ENCODE measurements at regions not wholly inside any gene's neighbourhood (a gene's known extent, or its start where the extent isn't known, plus 50 kb on each side); places are given as distances from the start of the nearest gene placed in this dataset.

DNA sequence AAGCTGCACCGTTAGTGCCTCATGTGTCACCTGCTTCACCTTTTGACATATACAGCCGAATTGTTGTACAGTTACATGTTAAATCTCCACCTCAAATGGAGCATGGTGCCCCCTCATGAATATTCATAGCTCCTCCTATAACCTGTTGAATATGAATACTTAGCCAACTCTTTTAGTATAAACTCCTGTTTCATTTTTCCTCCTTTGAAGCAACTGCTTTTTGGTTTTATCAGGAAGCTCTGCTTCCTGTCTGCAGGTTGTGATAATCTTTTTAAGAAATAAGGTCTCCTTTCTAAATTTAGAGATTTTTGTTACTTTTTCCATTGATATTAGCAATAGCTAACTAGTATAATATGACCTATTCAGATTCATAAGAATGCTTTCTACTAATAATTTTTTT is 1429.2 kb upstream of the AGA start:
- H3K4me3 ChIP-seq (replicated peaks; ENCODE audit: low read depth, low read length): no peak overlapping the region
- no peak for DNase-seq (ENCODE audit: extremely low read depth, low read depth)
- TF ChIP-seq, protein P1, sequence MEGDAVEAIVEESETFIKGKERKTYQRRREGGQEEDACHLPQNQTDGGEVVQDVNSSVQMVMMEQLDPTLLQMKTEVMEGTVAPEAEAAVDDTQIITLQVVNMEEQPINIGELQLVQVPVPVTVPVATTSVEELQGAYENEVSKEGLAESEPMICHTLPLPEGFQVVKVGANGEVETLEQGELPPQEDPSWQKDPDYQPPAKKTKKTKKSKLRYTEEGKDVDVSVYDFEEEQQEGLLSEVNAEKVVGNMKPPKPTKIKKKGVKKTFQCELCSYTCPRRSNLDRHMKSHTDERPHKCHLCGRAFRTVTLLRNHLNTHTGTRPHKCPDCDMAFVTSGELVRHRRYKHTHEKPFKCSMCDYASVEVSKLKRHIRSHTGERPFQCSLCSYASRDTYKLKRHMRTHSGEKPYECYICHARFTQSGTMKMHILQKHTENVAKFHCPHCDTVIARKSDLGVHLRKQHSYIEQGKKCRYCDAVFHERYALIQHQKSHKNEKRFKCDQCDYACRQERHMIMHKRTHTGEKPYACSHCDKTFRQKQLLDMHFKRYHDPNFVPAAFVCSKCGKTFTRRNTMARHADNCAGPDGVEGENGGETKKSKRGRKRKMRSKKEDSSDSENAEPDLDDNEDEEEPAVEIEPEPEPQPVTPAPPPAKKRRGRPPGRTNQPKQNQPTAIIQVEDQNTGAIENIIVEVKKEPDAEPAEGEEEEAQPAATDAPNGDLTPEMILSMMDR (IDR thresholded peaks at IDR 0.05; ENCODE audit: low read depth, low read length, missing control alignments): no peak

DNA sequence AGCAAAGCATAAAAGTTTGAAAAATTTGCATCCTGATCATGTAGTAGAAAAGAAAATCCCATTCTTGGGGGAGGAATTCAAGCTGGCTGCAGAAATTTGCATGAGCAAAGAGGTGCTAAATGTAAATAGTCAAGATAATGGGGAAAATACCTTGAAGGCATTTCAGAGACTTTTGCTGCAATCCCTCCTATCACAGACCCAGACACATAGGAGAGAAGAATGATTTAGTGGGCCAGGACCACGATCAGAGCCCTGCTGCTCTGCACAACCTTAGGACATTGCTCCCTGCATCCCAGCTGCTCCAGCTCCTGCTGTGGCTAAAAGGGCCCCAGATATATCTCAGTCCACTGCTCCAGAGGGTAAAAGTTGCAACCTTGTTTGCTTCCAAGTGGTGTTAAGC is 1439.7 kb upstream of the AGA start:
- TF ChIP-seq, protein P1 (IDR thresholded peaks at IDR 0.05; ENCODE audit: low read depth, low read length, missing control alignments): no peak
- H3K4me3 ChIP-seq (replicated peaks; ENCODE audit: low read depth, low read length): no peak overlapping the region
- no peak for DNase-seq (ENCODE audit: extremely low read depth, low read depth)

DNA sequence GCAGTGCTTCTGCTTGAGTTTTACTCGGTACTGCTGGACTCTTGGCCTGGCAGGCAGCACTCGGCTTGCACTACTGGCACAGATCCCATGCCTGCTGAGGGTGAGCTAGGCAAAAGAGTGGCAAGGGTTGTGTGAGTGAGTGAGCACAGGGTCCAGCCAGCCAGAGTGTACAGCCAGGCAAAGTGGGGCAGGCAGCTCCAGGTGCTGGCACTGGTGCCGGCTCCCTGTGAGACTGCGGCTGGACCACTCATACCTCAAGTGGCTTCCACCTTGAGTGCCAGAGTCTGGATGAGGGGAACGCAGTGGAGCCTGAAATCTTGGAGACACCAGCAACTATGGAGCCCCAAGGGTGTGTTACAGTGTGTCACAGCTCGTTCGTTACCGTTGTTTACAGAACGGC is 1451.9 kb upstream of the AGA start:
- DNase-seq (ENCODE audit: extremely low read depth, low read depth): no peak
- TF ChIP-seq, protein P1 (IDR thresholded peaks at IDR 0.05; ENCODE audit: low read depth, low read length, missing control alignments): no peak
- no peak overlapping the region for H3K4me3 ChIP-seq (replicated peaks; ENCODE audit: low read depth, low read length)

DNA sequence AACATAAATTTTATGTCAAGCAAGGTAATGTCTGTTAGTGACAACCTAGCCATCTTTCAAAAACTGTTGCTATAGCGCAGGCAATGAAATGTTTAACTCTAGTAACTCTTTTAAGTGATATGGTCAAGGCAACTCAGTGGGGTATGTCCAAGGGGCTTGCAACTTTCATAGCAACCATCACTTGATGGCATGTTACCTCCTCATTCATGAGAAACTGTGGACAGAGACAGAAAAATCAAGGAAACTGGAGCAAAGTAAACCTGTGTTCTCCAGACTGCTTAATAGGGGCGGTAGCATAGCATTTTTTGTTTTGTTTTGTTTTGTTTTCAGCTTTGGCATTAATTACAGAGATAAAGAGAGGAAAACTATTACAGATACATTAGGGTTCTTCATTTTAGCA is 1456.8 kb upstream of the AGA start:
- H3K4me3 ChIP-seq (replicated peaks; ENCODE audit: low read depth, low read length): no peak overlapping the region

DNA sequence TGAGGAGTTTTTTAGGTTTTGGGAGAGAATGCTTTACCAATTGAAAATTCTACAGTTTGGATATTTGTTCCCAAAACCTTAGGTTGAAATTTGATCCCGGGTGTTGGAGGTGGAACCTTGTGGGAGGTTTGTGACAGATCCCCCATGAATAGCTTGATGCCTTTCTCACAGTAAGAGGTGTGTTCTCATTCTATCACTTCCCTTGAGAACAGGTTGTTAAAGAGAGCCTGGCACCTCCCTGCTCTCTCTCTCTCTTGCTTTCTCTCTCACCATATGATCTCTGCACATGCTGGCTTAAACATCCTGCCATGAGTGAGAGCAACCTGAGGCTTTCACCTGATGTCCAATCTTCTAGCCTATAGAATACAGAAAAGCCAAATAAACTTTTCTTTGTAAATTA is 1475.5 kb upstream of the AGA start:
- TF ChIP-seq, protein P1 (IDR thresholded peaks at IDR 0.05; ENCODE audit: low read depth, low read length, missing control alignments): no peak
- DNase-seq (ENCODE audit: extremely low read depth, low read depth): no peak
- H3K4me3 ChIP-seq (replicated peaks; ENCODE audit: low read depth, low read length): no peak overlapping the region

More for the DNA sequence above, 1456.8 kb upstream of the AGA start:
- TF ChIP-seq, protein P1 (IDR thresholded peaks at IDR 0.05; ENCODE audit: low read depth, low read length, missing control alignments): no peak
- DNase-seq (ENCODE audit: extremely low read depth, low read depth): no peak

DNA sequence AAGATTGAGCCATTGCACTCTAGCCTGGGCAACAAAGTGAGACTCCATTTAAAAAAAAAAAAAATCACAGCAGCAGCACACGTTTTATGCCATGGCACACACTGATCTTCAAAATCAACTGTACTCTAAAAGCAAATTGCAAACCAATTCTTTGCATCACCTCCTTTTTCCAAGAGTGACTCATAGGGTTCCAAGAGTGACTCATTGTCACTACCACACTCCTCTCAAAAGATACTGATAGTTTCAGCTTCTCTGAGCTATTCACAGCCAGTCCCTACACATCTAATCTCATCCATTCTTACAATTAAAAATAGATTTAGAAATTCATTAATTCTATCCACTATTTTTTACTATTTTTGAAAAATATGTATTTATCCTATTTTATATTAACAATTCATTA is 1494.9 kb upstream of the AGA start:
- H3K4me3 ChIP-seq (replicated peaks; ENCODE audit: low read depth, low read length): no peak overlapping the region
- TF ChIP-seq, protein P1 (IDR thresholded peaks at IDR 0.05; ENCODE audit: low read depth, low read length, missing control alignments): no peak
- DNase-seq (ENCODE audit: extremely low read depth, low read depth): no peak

DNA sequence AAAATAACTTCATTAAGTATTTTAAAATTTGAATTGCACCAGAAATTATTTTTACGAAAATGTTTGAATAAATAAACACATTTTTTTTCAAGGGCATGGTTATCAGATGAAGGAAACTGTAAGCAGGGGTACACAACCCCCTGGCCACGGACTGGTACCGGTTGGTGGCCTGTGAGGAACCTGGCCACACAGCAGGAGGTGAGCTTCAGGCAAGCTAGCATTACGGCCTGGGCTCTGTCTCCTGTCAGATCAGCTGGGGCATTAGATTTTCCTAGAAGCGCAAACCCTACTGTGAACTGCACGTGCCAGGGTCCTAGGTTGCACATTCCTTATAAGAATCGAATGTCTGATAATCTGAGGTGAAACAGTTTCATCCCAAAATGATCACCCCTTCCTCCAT is 1499.7 kb upstream of the AGA start:
- TF ChIP-seq, protein P1 (IDR thresholded peaks at IDR 0.05; ENCODE audit: low read depth, low read length, missing control alignments): no peak
- no peak for DNase-seq (ENCODE audit: extremely low read depth, low read depth)

More for the DNA sequence above, 1499.7 kb upstream of the AGA start:
- no peak overlapping the region for H3K4me3 ChIP-seq (replicated peaks; ENCODE audit: low read depth, low read length)

All from HFF-Myc (cell line).